IPS-NIHi11 (cell line): ENCODE measurements at regions not wholly inside any gene's neighbourhood (a gene's known extent, or its start where the extent isn't known, plus 50 kb on each side); places are given as distances from the start of the nearest gene placed in this dataset.
A peak's percentile ranks its signal among the peaks of the same experiment; 100 is the strongest.

Source experiments
- DNase-seq: peaks from one replicate; pipeline ENCODE4 v3.0.0; 2012; ENCODE audit warnings: mixed read lengths, low spot score

- DNase-seq = peak; percentile 20
Measured at GRCh38 chr7:28231176-28231575, 50.6 kb upstream of the JAZF1 start.

- no peak for DNase-seq
Measured at GRCh38 chr7:28236560-28236959, 56.0 kb upstream of the JAZF1 start.

- no peak for DNase-seq
Measured at GRCh38 chr7:28237363-28237762, 56.8 kb upstream of the JAZF1 start.

- DNase-seq = no peak
Measured at GRCh38 chr7:28239823-28240204, 59.2 kb upstream of the JAZF1 start.

- DNase-seq = no peak
Measured at GRCh38 chr7:28240481-28240880, 59.9 kb upstream of the JAZF1 start.

GRCh38 chr7:28243861-28244260, 63.3 kb upstream of the JAZF1 start:
- DNase-seq = no peak

- no peak for DNase-seq
Measured at GRCh38 chr7:28245123-28245878, 64.7 kb upstream of the JAZF1 start.

GRCh38 chr7:28246921-28247461, 66.4 kb upstream of the JAZF1 start:
- no peak for DNase-seq

- no peak for DNase-seq
Measured at GRCh38 chr7:28258240-28258639, 77.6 kb upstream of the JAZF1 start.

GRCh38 chr7:28260969-28261368, 80.4 kb upstream of the JAZF1 start:
- no peak for DNase-seq

- DNase-seq = no peak
Measured at GRCh38 chr7:28263622-28264271, 83.2 kb upstream of the JAZF1 start.

GRCh38 chr7:28266402-28266801, 85.8 kb upstream of the JAZF1 start:
- no peak for DNase-seq

GRCh38 chr7:28267012-28267411, 86.4 kb upstream of the JAZF1 start:
- no peak for DNase-seq

GRCh38 chr7:28269700-28270361, 89.2 kb upstream of the JAZF1 start:
- DNase-seq = no peak

- no peak for DNase-seq
Measured at GRCh38 chr7:28270536-28270935, 89.9 kb upstream of the JAZF1 start.

- DNase-seq = peak; percentile 58
Measured at GRCh38 chr7:28272461-28272877, 91.9 kb upstream of the JAZF1 start.

- DNase-seq = no peak
Measured at GRCh38 chr7:28276298-28276697, 95.7 kb upstream of the JAZF1 start.

- DNase-seq = no peak
Measured at GRCh38 chr7:28277364-28277763, 96.8 kb upstream of the JAZF1 start.

GRCh38 chr7:28277958-28278357, 97.4 kb upstream of the JAZF1 start:
- DNase-seq = no peak

- no peak for DNase-seq
Measured at GRCh38 chr7:28280516-28280915, 99.9 kb upstream of the JAZF1 start.

- no peak for DNase-seq
Measured at GRCh38 chr7:28290496-28290895, 109.9 kb upstream of the JAZF1 start.

- peak; percentile 56 for DNase-seq
Measured at GRCh38 chr7:28291559-28291958, 111.0 kb upstream of the JAZF1 start.
